ENCODE measurements at regions not wholly inside any gene's neighbourhood (a gene's known extent, or its start where the extent isn't known, plus 50 kb on each side); places are given as distances from the start of the nearest gene placed in this dataset.

DNA sequence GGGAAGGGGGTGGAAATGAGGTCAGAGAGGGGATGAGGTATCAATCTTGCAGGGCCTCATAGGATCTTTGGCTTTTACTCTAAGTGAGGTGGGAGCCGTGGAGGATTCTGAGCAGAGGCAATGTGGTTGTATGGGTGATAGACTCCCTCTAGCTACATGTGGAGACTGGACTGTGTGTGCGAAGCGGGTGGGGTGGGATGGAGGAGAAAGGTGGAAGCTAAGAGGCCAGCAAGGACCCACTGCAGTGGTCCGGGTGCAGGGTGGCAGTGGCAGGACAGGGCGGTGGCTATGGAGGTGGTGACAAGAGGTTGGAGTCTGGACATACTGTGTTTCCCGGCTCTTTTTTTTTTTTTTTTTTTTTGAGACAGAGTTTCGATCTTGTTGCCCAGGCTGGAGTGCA lies 62.4 kb upstream of the PTPN1 start:
- TF ChIP-seq, protein P1, sequence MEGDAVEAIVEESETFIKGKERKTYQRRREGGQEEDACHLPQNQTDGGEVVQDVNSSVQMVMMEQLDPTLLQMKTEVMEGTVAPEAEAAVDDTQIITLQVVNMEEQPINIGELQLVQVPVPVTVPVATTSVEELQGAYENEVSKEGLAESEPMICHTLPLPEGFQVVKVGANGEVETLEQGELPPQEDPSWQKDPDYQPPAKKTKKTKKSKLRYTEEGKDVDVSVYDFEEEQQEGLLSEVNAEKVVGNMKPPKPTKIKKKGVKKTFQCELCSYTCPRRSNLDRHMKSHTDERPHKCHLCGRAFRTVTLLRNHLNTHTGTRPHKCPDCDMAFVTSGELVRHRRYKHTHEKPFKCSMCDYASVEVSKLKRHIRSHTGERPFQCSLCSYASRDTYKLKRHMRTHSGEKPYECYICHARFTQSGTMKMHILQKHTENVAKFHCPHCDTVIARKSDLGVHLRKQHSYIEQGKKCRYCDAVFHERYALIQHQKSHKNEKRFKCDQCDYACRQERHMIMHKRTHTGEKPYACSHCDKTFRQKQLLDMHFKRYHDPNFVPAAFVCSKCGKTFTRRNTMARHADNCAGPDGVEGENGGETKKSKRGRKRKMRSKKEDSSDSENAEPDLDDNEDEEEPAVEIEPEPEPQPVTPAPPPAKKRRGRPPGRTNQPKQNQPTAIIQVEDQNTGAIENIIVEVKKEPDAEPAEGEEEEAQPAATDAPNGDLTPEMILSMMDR (IDR thresholded peaks at IDR 0.05; ENCODE audit: low read depth, low read length) = no peak
- no peak for TF ChIP-seq POLR2A (IDR thresholded peaks at IDR 0.05; ENCODE audit: extremely low read depth, insufficient read length)

Measured in NB4 (cell line).